Colonic mucosa (tissue), 4 donors: ENCODE measurements at regions not wholly inside any gene's neighbourhood (a gene's known extent, or its start where the extent isn't known, plus 50 kb on each side); places are given as distances from the start of the nearest gene placed in this dataset.

Experiments used
- DNase-seq: peaks from one replicate; pipeline ENCODE4 v3.0.0-alpha.2; 2020
- H3K27ac ChIP-seq: fragments of 200-600 bp; one replicate; pipeline ENCODE4 v1.8.0; 2021
- H3K27me3 ChIP-seq: fragments of 200-600 bp; one replicate; pipeline ENCODE4 v1.8.0; 2021
- H3K36me3 ChIP-seq: fragments of 200-600 bp; one replicate; pipeline ENCODE4 v1.8.0; 2021
- H3K4me1 ChIP-seq: fragments of 200-600 bp; one replicate; pipeline ENCODE4 v1.8.0; 2021; ENCODE audit warnings: mild to moderate bottlenecking
- H3K4me3 ChIP-seq: fragments of 200-600 bp; one replicate; pipeline ENCODE4 v1.8.0; 2021
- H3K9ac ChIP-seq, 2 donors: one replicate each; pipeline ENCODE4 v1.7.0; 2013; ENCODE audit warnings: control low read depth in 2 of 2, low read depth in 2 of 2, low read length in 2 of 2
- H3K9me3 ChIP-seq: fragments of 200-600 bp; one replicate; pipeline ENCODE4 v1.8.0; 2021
- intact Hi-C: fragments of 100-400 bp; cut with DNase I; formaldehyde crosslinking; loops from one replicate; pipeline ENCODE4 v1.14.1; 2022
- TF ChIP-seq, protein P1 (sequence below): fragments of 200-600 bp; IDR thresholded peaks from one replicate; pipeline ENCODE4 v1.8.0; 2022; ENCODE audit warnings: antibody characterized with exemption, mild to moderate bottlenecking
- donor health status: healthy.
- donor health status: DM: no; HTN: no; CAD: no.
- donor health status: DM: no; HTN: no; CAD: no.

DNA sequence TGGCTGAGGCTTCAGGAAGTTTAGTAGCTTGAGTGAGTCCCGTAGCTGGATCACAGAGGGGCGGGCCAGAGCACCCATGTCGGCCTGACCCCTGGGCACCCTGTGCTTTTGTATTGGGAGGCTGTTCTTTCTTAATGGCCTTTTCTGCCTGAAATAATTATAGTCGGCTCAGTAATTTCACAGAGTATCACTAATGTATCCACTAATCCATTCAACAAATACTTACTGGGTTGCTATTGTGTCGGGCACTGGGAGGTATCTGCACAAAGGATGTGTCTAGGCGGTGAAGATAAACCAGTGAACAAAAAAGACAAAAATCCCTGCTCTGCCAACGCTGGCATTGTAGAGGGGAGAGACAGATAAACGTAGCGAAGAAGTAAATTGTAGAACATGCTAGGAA lies 318.6 kb downstream of the FOXL1 start:
- Histone ChIP-seq H3K27ac (no peak overlapping the region), H3K4me3 (no peak overlapping the region), H3K4me1 (no peaks in the 10 kb centered on the region), H3K9me3 (no peaks in the 10 kb centered on the region), H3K9ac (no peak overlapping the region), H3K36me3 (no peaks in the 10 kb centered on the region), H3K27me3 (no peaks in the 10 kb centered on the region)
- no peak for DNase-seq
- intact Hi-C loops: no loop called here
- TF ChIP-seq, protein P1, sequence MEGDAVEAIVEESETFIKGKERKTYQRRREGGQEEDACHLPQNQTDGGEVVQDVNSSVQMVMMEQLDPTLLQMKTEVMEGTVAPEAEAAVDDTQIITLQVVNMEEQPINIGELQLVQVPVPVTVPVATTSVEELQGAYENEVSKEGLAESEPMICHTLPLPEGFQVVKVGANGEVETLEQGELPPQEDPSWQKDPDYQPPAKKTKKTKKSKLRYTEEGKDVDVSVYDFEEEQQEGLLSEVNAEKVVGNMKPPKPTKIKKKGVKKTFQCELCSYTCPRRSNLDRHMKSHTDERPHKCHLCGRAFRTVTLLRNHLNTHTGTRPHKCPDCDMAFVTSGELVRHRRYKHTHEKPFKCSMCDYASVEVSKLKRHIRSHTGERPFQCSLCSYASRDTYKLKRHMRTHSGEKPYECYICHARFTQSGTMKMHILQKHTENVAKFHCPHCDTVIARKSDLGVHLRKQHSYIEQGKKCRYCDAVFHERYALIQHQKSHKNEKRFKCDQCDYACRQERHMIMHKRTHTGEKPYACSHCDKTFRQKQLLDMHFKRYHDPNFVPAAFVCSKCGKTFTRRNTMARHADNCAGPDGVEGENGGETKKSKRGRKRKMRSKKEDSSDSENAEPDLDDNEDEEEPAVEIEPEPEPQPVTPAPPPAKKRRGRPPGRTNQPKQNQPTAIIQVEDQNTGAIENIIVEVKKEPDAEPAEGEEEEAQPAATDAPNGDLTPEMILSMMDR: no peak

- TF ChIP-seq, protein P1: no peak
- Histone ChIP-seq H3K9ac (no peak overlapping the region), H3K9me3 (no peaks in the 10 kb centered on the region), H3K4me3 (no peak overlapping the region), H3K36me3 (no peaks in the 10 kb centered on the region), H3K27ac (no peak overlapping the region), H3K27me3 (no peaks in the 10 kb centered on the region), H3K4me1 (no peaks in the 10 kb centered on the region)
- intact Hi-C loops: no loop called here
- DNase-seq: no peak
These were observed 319.1 kb downstream of the FOXL1 start for GRCh38 chr16:86897486-86897885.

DNA sequence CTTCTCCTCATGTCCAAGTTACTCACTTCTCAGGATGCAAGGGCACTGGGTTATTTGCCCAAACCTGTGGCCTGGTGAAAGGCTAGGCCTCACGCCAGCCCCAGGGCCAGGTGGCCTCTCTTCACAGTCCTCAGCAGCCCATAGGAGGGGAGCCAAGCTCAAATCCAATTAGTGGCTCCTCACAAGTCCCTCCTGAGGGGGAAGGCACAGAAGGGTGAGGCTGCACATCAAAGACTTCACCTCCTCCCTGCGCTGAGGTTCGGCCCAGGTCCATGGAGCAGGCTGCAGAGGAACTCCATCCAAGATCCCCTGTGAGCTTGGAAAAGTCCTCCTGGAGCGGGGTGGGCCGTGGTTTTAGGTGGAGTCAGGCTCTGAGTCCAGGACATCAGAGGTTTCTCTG lies 320.0 kb downstream of the FOXL1 start:
- Histone ChIP-seq H3K9ac (no peak overlapping the region), H3K27ac (no peak overlapping the region), H3K36me3 (no peaks in the 10 kb centered on the region), H3K9me3 (no peaks in the 10 kb centered on the region), H3K4me1 (no peaks in the 10 kb centered on the region), H3K4me3 (no peak overlapping the region), H3K27me3 (no peaks in the 10 kb centered on the region)
- intact Hi-C loops: no loop called here
- DNase-seq: no peak
- TF ChIP-seq, protein P1: no peak

- intact Hi-C loops: no loop called here
- Histone ChIP-seq H3K27ac (no peak overlapping the region), H3K27me3 (no peaks in the 10 kb centered on the region), H3K36me3 (no peaks in the 10 kb centered on the region), H3K9me3 (no peaks in the 10 kb centered on the region), H3K4me1 (no peaks in the 10 kb centered on the region), H3K4me3 (no peak overlapping the region), H3K9ac (no peak overlapping the region)
- TF ChIP-seq, protein P1: no peak
- no peak for DNase-seq
These were observed 320.8 kb downstream of the FOXL1 start for GRCh38 chr16:86899151-86899550.

DNA sequence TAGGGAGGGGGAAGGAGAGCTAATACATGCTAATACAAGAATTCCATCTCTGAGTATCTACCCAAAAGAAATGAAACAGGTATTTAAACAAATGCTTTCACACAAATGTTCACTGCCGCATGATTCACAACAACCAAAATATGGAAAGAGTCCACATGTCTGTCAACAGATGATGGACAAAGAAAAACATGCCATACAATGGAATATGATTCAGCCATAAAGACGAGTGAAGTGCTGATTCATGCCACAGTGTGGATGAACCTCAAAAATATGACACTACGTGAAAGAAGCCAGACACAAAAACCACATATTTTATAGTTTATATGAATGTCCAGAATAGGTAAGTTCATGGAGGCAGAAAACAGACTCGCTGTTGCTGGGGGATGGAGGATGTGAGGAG lies 321.4 kb downstream of the FOXL1 start:
- intact Hi-C loops: no loop called here
- no peak overlapping the region for H3K9ac ChIP-seq
- H3K4me1 ChIP-seq: no peaks in the 10 kb centered on the region
- TF ChIP-seq, protein P1: no peak
- no peaks in the 10 kb centered on the region for H3K27me3 ChIP-seq
- H3K9me3 ChIP-seq: no peaks in the 10 kb centered on the region
- H3K36me3 ChIP-seq: no peaks in the 10 kb centered on the region
- DNase-seq: no peak
- no peak overlapping the region for H3K4me3 ChIP-seq
- H3K27ac ChIP-seq: no peak overlapping the region

DNA sequence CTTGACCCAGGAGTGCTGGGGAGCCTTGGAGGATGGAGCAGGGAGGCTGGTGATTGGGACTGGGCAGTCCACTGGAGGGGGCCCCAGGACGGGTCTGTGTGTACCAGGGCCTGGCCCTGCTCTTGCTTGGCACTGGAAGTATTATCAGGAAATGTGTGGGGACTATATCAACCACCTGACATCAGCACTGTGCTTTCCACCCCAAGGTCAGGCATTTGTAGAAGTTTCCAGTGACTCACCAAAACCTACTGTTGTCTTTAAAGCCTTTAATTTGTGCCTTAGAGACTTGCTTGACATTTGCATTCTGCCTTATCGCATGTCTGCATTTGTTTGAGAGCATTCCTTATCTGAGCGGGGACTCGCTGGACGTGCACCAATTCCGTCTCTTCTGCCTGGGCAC lies 323.1 kb downstream of the FOXL1 start:
- no peaks in the 10 kb centered on the region for H3K27me3 ChIP-seq
- H3K4me3 ChIP-seq: no peak overlapping the region
- H3K9ac ChIP-seq: no peak overlapping the region
- H3K4me1 ChIP-seq: no peaks in the 10 kb centered on the region
- intact Hi-C loops: no loop called here
- H3K27ac ChIP-seq: no peak overlapping the region
- H3K9me3 ChIP-seq: no peaks in the 10 kb centered on the region
- DNase-seq: no peak
- TF ChIP-seq, protein P1: no peak
- no peaks in the 10 kb centered on the region for H3K36me3 ChIP-seq
